Upper lobe of right lung (tissue), 1 donor: ENCODE measurements at regions not wholly inside any gene's neighbourhood (a gene's known extent, or its start where the extent isn't known, plus 50 kb on each side); places are given as distances from the start of the nearest gene placed in this dataset.
"Not testable (repeated sequence)": the region's sequence is repeated elsewhere in the genome, so short reads cannot be mapped to it uniquely, and the experiment has no call there.

Experiments
- ATAC-seq: fragments of 200-7000 bp; cut with Tn5 transposase; one replicate; pipeline ENCODE4 v1.9.1; 2020; ENCODE audit warnings: mild to moderate bottlenecking, moderate library complexity
- DNase-seq: peaks from one replicate; pipeline ENCODE4 v3.0.0-alpha.2; 2020
- H3K27ac ChIP-seq: fragments of 200-600 bp; one replicate; pipeline ENCODE4 v1.8.0; 2022
- H3K27me3 ChIP-seq: fragments of 200-600 bp; one replicate; pipeline ENCODE4 v1.8.0; 2022; ENCODE audit warnings: mild to moderate bottlenecking
- H3K36me3 ChIP-seq: fragments of 200-600 bp; one replicate; pipeline ENCODE4 v1.8.0; 2022
- H3K4me1 ChIP-seq: fragments of 200-600 bp; one replicate; pipeline ENCODE4 v1.8.0; 2022
- H3K4me3 ChIP-seq: fragments of 200-600 bp; one replicate; pipeline ENCODE4 v1.8.0; 2022; ENCODE audit warnings: mild to moderate bottlenecking
- H3K9me3 ChIP-seq: fragments of 200-600 bp; one replicate; pipeline ENCODE4 v1.8.0; 2022
- CTCF ChIP-seq: fragments of 200-600 bp; IDR thresholded peaks from one replicate; pipeline ENCODE4 v1.8.0; 2022; ENCODE audit warnings: antibody characterized with exemption
- intact Hi-C: fragments of 100-400 bp; cut with DNase I; formaldehyde crosslinking; loops from one replicate; pipeline ENCODE4 v1.11.0; 2022
- donor health status: DM: no; HTN: yes; CAD: no; lungs with severe emphysema.

GRCh38 chr12:54799966-54800365 is 54.4 kb upstream of the MUCL1 start:
- H3K4me3 ChIP-seq, H3K4me1 ChIP-seq, intact Hi-C loops, DNase-seq, H3K27me3 ChIP-seq, H3K9me3 ChIP-seq, H3K27ac ChIP-seq, H3K36me3 ChIP-seq, ATAC-seq: not testable (repeated sequence)

DNA sequence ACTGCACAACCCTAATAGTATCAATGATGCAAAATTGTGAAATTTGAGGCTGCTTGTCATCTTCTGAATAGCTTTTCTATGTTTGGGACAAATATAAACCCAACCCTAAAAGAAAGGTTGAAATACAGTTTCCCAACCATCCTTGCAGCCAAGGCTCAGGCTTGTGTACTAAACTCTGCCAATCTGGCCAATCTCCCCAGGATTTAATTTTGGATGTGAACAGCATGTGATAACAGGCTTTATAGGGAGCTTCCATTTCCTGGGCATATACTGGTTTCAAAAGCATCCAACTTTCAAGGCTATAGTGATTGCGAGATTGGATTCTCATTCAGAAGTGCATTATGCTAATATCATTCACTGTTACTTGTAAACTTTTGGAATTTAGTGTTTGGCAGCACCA is 55.7 kb upstream of the MUCL1 start:
- intact Hi-C loops, result no loop called here

GRCh38 chr12:54796991-54797390 is 57.3 kb upstream of the MUCL1 start:
- ATAC-seq (no peak), DNase-seq (no peak)
- no peak for TF ChIP-seq CTCF
- Histone ChIP-seq H3K4me1 (no peaks in the 10 kb centered on the region), H3K36me3 (no peaks in the 10 kb centered on the region), H3K27me3 (no peaks in the 10 kb centered on the region), H3K4me3 (no peak overlapping the region), H3K9me3 (no peaks in the 10 kb centered on the region), H3K27ac (no peak overlapping the region)
- intact Hi-C loops, result no loop called here

More for the DNA sequence above, 55.7 kb upstream of the MUCL1 start:
- DNase-seq (no peak), ATAC-seq (no peak)
- no peak overlapping the region for H3K27ac ChIP-seq
- no peaks in the 10 kb centered on the region for H3K27me3 ChIP-seq
- H3K9me3 ChIP-seq, result no peaks in the 10 kb centered on the region
- H3K4me3 ChIP-seq, result no peak overlapping the region
- no peak for TF ChIP-seq CTCF
- H3K4me1 ChIP-seq, result no peaks in the 10 kb centered on the region
- H3K36me3 ChIP-seq, result no peaks in the 10 kb centered on the region

- no peaks in the 10 kb centered on the region for H3K36me3 ChIP-seq
- no peak overlapping the region for H3K4me3 ChIP-seq
- no peaks in the 10 kb centered on the region for H3K27me3 ChIP-seq
- ATAC-seq, result no peak
- no peaks in the 10 kb centered on the region for H3K4me1 ChIP-seq
- H3K9me3 ChIP-seq, result no peaks in the 10 kb centered on the region
- no peak for TF ChIP-seq CTCF
- intact Hi-C loops, result no loop called here
- no peak for DNase-seq
- no peak overlapping the region for H3K27ac ChIP-seq
Measured at GRCh38 chr12:54795644-54796043, 58.7 kb upstream of the MUCL1 start.

GRCh38 chr12:54786081-54786480 is 68.2 kb upstream of the MUCL1 start:
- ATAC-seq (no peak), DNase-seq (no peak)
- H3K4me3 ChIP-seq, result no peak overlapping the region
- no peak for TF ChIP-seq CTCF
- intact Hi-C loops, result no loop called here
- peaks cover 11% of the 10 kb centered on the region for H3K9me3 ChIP-seq
- H3K36me3 ChIP-seq, result no peaks in the 10 kb centered on the region
- H3K27me3 ChIP-seq, result no peaks in the 10 kb centered on the region
- H3K4me1 ChIP-seq, result no peaks in the 10 kb centered on the region
- H3K27ac ChIP-seq, result no peak overlapping the region

DNA sequence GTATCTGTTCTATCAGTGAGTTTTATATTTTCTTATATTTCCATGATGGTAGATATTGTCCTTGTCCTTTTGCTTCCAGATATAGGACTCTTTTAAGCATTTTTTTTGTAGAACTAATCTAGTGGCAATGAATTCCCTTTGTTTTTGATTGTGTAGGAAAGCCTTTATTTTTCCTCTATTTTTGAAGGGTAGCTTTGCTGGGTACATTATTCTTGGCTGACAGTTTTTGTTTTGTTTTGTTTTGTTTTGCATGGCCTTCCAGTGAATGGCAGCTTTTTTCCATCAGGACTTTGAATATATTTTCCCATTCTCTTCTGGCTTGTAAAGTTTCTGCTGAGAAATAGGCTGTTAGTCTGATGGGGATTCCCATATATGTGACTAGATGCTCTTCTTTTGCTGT is 70.2 kb upstream of the MUCL1 start:
- H3K4me1 ChIP-seq, result no peaks in the 10 kb centered on the region
- DNase-seq (no peak), ATAC-seq (no peak)
- H3K27ac ChIP-seq, result no peak overlapping the region
- no peaks in the 10 kb centered on the region for H3K27me3 ChIP-seq
- peaks cover 11% of the 10 kb centered on the region for H3K9me3 ChIP-seq
- no peaks in the 10 kb centered on the region for H3K36me3 ChIP-seq
- H3K4me3 ChIP-seq, result no peak overlapping the region
- intact Hi-C loops, result no loop called here
- no peak for TF ChIP-seq CTCF

DNA sequence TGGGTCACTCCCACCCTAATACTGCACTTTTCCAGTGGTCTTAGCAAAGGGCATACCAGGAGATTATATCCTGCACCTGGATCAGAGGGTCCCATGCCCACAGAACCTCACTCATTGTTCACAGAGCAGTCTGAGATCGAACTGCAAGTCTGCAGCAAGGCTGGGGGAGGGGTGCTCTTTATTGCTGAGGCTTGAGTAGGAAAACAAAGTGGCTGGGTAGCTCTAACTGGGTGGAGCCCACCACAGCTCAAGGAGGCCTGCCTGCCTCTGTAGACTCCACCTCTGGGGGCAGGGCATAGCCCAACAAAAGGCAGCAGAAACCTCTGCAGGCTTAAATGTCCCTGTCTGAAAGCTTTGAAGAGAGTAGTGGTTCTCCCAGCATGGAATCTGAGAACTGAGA is 77.3 kb upstream of the MUCL1 start:
- H3K27me3 ChIP-seq, intact Hi-C loops, H3K9me3 ChIP-seq, H3K36me3 ChIP-seq, H3K4me1 ChIP-seq, H3K27ac ChIP-seq, DNase-seq, ATAC-seq, H3K4me3 ChIP-seq: not testable (repeated sequence)
